Erythroblast (primary cell): ENCODE measurements at regions not wholly inside any gene's neighbourhood (a gene's known extent, or its start where the extent isn't known, plus 50 kb on each side); places are given as distances from the start of the nearest gene placed in this dataset.

Experiments
- DNase-seq, 2 experiments: peaks; one replicate each; lab custom pipeline; 2025; lab: John Stamatoyannopoulos, UW
- GATA1 ChIP-seq: IDR thresholded peaks from 2 replicates; pipeline ENCODE4 v1.6.1; 2011; ENCODE audit warnings: low read depth, mild to moderate bottlenecking, control low read depth, low read length, moderate library complexity
- POLR2A ChIP-seq: IDR thresholded peaks from 2 replicates; pipeline ENCODE4 v1.6.1; 2011; ENCODE audit warnings: mild to moderate bottlenecking, low read length

GRCh38 chr15:27623149-27623548 lies 476.0 kb downstream of the OCA2 start:
- DNase-seq, result no peak
- no peak for TF ChIP-seq GATA1

DNA sequence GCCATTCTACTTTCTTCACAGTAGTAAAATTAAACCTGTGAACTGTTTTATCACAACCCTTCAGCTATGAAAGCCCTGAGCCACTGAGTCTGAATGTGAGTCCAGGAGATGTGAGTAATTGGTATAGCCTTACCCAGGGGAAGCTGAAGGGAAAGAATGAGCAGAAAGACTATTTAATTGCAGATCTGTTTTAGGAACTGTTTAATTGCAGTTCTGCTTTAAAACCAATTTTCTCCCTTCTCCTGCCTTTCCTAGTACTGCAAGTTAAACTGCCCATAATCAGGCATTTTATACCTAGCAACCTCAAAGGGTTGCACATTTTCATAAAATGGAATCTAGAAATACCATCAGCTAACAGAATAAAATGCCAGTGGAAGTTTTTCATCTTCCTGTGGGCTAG lies 476.7 kb downstream of the OCA2 start:
- TF ChIP-seq GATA1, result no peak
- TF ChIP-seq POLR2A, result no peak

DNA sequence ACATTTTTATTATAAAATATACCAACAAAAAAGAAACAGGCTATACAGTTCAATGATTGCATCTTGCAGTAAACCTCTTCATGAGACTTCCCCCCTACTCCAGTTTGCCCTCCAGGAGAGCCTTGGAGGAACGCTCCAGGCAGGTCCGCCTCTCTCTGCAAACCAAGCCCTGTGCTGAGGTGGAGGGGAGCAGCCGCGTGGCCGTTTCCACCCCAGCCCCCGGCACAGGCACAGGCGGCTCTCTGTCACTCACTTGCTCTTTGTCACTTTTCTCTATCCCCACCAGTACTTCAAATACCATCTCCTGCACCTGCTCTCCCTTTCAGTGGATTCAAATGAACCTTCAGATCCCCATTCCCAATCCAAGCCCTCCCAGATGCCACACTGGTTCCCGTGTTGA lies 479.9 kb downstream of the OCA2 start:
- TF ChIP-seq GATA1, result no peak
- DNase-seq, result no peak

More for the DNA sequence above, 476.7 kb downstream of the OCA2 start:
- DNase-seq, result no peak

DNA sequence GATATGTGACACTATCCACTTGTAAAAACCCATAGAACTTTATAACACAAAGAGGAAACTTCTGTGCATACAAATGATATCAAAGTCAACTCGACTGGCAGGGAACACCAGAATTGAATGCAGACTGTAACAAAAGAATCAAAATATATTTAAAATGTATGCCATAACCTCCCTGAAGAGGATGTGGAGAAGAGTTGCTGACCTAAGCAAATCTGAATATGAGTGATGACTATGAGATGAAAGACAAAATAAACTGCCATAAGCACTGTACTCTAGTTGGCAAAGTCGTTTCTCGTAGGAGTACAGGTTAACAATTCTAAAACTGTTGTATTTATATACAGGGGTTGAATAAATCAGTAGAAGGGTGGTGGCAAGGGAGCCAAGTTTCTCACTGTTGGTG lies 482.1 kb downstream of the OCA2 start:
- TF ChIP-seq GATA1, result no peak
- TF ChIP-seq POLR2A, result no peak

DNA sequence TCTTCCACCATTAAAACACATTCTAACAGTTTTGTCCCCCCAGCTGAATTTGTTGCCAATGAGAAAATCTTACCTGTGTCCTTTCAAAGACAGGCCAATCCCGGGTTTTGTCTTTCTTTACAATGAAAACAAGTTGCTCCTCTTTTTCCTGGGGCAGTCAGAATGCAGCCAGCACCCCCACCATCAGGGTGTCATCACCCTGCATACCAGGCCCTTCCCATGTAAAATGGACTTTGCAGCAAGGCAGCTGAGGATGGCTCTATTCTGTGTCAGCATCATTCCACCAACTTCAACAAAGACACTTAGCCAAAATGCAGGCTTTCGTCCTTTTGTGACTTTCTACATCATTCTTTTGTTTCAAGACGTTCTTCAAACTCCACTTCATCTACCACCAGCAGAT lies 490.9 kb downstream of the OCA2 start:
- DNase-seq, result no peak
- TF ChIP-seq POLR2A (no peak), GATA1 (no peak)

More for the DNA sequence above, 482.1 kb downstream of the OCA2 start:
- DNase-seq, result no peak

DNA sequence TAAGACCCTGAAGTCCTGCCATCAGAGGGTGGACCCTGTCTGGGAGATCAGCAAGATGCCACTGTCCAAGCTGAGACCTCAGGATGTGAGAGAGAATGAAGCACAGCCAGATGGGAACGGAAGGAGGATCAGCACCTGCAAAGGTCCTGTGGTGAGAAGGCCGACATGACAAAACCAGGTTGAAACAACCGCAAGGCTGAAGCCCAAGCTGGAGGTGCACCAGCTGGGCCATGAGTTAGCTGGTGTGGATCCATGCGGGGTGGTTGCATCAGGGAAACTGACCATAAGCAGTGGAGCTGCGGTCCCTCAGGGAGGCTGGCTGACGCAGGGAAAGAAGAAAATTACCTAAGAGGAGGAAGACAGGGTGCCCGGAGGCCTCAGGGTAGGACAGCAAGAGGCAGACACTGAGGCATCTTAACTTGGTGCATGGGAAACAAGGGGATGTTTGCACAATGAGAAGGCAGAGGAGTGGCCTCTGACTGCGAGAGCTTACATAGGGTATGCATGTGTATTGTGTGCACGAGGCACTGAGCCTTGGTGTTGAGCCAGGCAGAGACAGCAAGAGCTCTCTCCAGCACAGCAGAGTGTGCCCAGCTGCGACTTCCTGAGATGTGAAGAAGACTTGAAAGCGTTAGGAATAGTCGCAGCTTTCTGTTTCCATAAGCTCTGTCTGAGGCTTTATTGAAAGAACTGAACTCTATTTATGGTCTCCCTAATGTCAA lies 497.7 kb downstream of the OCA2 start:
- DNase-seq, result no peak
- TF ChIP-seq GATA1 (no peak), POLR2A (no peak)

DNA sequence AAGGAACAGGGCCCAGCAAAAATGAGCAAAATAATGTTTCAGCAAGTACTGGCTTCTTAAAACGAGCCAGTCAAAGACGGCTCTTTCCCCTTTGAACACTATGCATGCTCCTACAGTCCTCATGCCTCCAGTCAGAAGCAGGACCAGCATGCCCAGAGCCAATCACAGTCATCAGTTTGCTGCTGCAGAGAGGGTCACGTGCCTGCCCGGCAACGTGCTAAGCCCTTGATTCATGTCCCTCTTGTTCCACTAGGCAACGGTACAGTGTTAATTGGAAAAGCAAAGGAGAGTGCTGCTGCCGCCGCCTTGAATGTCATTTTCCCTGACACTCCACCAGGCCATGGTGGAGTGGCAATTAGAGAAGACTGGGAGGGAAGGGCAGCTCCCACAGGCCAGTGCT lies 500.1 kb downstream of the OCA2 start:
- DNase-seq, result no peak
- TF ChIP-seq POLR2A (no peak), GATA1 (no peak)

DNA sequence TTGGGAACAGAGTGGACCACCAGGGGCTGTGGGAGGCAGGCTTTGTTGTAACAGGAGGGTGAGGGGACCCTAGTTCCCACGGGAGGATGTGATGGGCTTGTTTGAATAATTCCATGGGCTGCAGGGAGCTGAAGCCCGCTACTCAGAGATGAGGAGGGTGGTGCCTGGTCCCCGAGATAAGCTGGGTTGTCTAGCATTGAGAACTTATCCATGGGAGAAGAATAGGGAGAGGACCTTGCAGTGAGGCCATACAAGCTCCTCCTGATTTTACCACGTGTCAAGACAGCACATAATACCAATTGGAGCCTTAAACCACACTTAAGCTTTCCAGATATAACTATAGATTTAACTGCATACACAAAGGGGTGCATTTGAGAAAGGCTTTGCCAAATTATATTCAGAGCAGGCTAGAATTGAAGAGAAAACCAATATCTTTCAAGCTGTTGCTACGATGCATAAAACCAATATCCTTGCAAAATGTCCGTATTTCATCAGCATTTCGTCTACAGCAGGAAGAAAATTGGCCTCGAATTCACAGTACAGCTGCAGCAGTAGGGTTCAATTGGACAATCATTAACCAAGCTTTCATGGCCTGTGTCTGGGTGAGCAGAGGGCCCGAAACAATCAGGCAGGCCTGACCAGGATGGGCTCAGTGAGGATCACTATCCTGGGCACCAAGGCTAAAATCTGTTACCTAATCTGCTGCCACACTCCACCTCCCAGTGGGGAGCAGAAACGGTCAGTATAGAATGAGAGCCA lies 500.7 kb downstream of the OCA2 start:
- DNase-seq, result no peak
- TF ChIP-seq POLR2A, result no peak
- no peak for TF ChIP-seq GATA1

DNA sequence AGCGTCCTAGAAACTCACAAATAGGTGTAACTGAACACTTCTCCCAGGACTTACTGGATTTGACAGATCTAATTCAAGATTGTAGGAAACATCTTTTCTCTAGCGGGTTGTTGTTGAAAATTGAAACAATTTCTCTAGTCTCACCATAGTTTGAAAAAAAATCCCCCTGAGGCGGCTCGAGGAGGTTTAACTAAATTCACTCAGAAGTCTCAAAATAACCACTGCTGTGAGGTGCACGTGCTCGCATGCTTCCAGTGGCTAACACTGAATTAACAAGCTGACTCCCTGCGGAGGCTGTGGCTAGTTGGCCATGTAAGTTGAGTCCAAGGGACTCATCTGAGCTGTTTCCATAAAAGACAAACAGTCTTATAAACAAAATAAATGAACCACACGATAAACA lies 503.9 kb downstream of the OCA2 start:
- DNase-seq, result no peak
- no peak for TF ChIP-seq POLR2A
- no peak for TF ChIP-seq GATA1

DNA sequence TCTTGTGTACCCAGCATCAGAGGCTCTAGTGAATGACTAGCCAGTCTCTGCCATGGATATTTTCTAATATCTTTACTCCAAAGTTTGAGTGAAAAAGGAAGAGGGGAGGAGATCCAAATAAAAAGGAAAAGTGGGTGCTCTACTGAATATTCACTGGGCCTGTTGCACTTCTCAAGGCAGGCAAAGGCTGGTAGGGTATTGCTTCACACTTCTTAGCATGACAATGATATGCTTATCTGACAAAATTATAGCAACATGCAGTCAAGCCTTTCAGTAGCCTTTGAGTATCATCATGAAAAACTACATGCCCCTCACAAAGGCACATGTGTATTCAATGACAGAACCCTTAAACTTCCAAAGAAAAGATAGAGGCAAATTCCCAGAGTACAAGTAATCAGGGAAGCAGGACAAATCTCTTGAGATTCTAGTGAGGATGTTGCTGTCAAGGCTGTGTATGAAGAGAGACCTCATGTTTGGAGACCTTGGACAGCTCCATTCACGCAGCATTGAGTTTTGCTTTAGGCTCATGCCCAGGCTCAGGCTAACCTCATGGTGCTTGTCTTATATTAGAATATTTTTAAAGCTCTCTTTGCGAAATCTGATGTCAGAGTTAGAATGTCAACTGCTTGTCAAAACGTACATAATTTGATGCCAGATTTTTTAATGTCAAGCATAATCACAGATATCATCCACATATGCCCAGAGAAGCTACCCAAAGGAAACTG lies 506.9 kb downstream of the OCA2 start:
- no peak for TF ChIP-seq POLR2A
- no peak for TF ChIP-seq GATA1
- no peak for DNase-seq
